GM12878 (cell line): ENCODE measurements at regions not wholly inside any gene's neighbourhood (a gene's known extent, or its start where the extent isn't known, plus 50 kb on each side); places are given as distances from the start of the nearest gene placed in this dataset.

Experiments
- ATAC-seq: fragments of 200-7000 bp; cut with Tn5 transposase; 3 replicates; pipeline ENCODE4 v1.9.1; 2020; ENCODE audit warnings: mild to moderate bottlenecking, moderate library complexity
- BruUV-seq: library from RNA; stranded (reverse); fragments of 400-500 nt; replicated peaks from 2 replicates; lab custom pipeline; 2021; lab: Mats Ljungman, UMichigan
- CTCF ChIA-PET: fragments of 300-600 bp; sonication (Branson Sonifier 250); formaldehyde crosslinking; extraction: SDS; loops from one replicate; lab custom pipeline; 2021; ENCODE audit warnings: inconsistent platforms; lab: Yijun Ruan, JAX
- POLR2A ChIA-PET: fragments of 350-600 bp; formaldehyde crosslinking; extraction: SDS; loops from one replicate; lab custom pipeline; 2021; ENCODE audit warnings: inconsistent platforms; lab: Charles Lee
- RAD21 ChIA-PET: fragments of 300-600 bp; sonication (Branson Sonifier 250); formaldehyde crosslinking; loops from one replicate; lab custom pipeline; 2023; ENCODE audit warnings: antibody characterized with exemption; ENCODE audit not compliant: unreplicated experiment; lab: Charles Lee
- SMC1A ChIA-PET: fragments of 300-600 bp; sonication (Branson Sonifier 250); formaldehyde crosslinking; loops from one replicate; lab custom pipeline; 2023; ENCODE audit not compliant: unreplicated experiment, uncharacterized antibody; lab: Charles Lee
- DNase-seq: peaks from one replicate; pipeline ENCODE4 v3.0.0-alpha.2; 2011; ENCODE audit warnings: low read depth, low spot score
- FAIRE-seq: peaks from 3 replicates; lab custom pipeline; 2011; peaks lifted over from hg19 to GRCh38; lab: Jason Lieb, UNC
- H2AFZ ChIP-seq: 2 replicates; pipeline ENCODE4 v1.6.0; 2011; ENCODE audit warnings: low read depth, low read length, control low read depth; ENCODE audit not compliant: control insufficient read depth
- H3K27ac ChIP-seq: 2 replicates; pipeline ENCODE4 v1.5.1; 2011; ENCODE audit warnings: control low read depth; ENCODE audit not compliant: control insufficient read depth, insufficient read depth
- H3K27me3 ChIP-seq, 2 experiments: replicated peaks in 1 of 2; 2 replicates each; pipeline versions ENCODE4 v1.6.0 to v1.6.1; 2011; ENCODE audit warnings: low read length in 1 of 2; ENCODE audit not compliant: control insufficient read depth in 2 of 2, insufficient read depth in 2 of 2
- H3K36me3 ChIP-seq, 2 experiments: 2 replicates each; pipeline ENCODE4 v1.5.1; 2011; ENCODE audit warnings: low read length in 1 of 2; ENCODE audit not compliant: control insufficient read depth in 2 of 2, insufficient read depth in 2 of 2
- H3K4me1 ChIP-seq: 2 replicates; pipeline ENCODE4 v1.6.1; 2011; ENCODE audit warnings: mild to moderate bottlenecking, low read length, moderate library complexity, mixed read lengths; ENCODE audit not compliant: control insufficient read depth, insufficient read depth
- H3K4me2 ChIP-seq: 2 replicates; pipeline ENCODE4 v1.6.0; 2011; ENCODE audit warnings: control low read depth; ENCODE audit not compliant: control insufficient read depth, insufficient read depth
- H3K4me3 ChIP-seq: fragments of 200-600 bp; sonication (generic); 2 replicates; pipeline ENCODE4 v1.5.1; 2016
- H3K79me2 ChIP-seq: 2 replicates; pipeline ENCODE4 v1.6.0; 2011; ENCODE audit warnings: low read length; ENCODE audit not compliant: control insufficient read depth, insufficient read depth
- H3K9ac ChIP-seq: 2 replicates; pipeline ENCODE4 v1.8.0; 2011; ENCODE audit warnings: low read length, control low read depth, mixed read lengths; ENCODE audit not compliant: control insufficient read depth, insufficient read depth
- H3K9me3 ChIP-seq: replicated peaks from 3 replicates; pipeline ENCODE4 v1.5.1; 2011; ENCODE audit warnings: mild to moderate bottlenecking, low read length; ENCODE audit not compliant: control insufficient read depth, insufficient read depth
- H4K20me1 ChIP-seq: 2 replicates; pipeline ENCODE4 v1.6.0; 2011; ENCODE audit not compliant: control insufficient read depth, insufficient read depth
- EED ChIP-seq: sonication (generic); IDR thresholded peaks from 2 replicates; pipeline ENCODE4 v1.6.1; 2016; ENCODE audit warnings: antibody characterized with exemption, low read depth
- FOS ChIP-seq: IDR thresholded peaks from 3 replicates; pipeline ENCODE4 v1.6.1; 2011; ENCODE audit warnings: borderline replicate concordance; ENCODE audit not compliant: insufficient read length; ENCODE audit errors: extremely low read depth
- IRF4 ChIP-seq: IDR thresholded peaks from 2 replicates; pipeline ENCODE4 v1.6.1; 2011; ENCODE audit warnings: low read depth, low read length
- JUNB ChIP-seq: IDR thresholded peaks from 2 replicates; pipeline ENCODE4 v1.6.1; 2016; ENCODE audit warnings: antibody characterized with exemption, mild to moderate bottlenecking
- MYC ChIP-seq: IDR thresholded peaks from 2 replicates; pipeline ENCODE4 v1.6.1; 2011; ENCODE audit warnings: mild to moderate bottlenecking, low read length, moderate library complexity, inconsistent platforms; ENCODE audit not compliant: insufficient read depth, insufficient replicate concordance, insufficient read length, severe bottlenecking
- RAD21 ChIP-seq: IDR thresholded peaks from 2 replicates; pipeline ENCODE4 v1.6.1; 2011; ENCODE audit warnings: mild to moderate bottlenecking, low read depth, low read length, moderate library complexity; ENCODE audit not compliant: insufficient read depth
- RBBP5 ChIP-seq: fragments of 200-600 bp; sonication (generic); conservative IDR thresholded peaks from 2 replicates; pipeline ENCODE4 v1.6.1; 2016
- SP1 ChIP-seq: IDR thresholded peaks from one replicate; pipeline ENCODE4 v1.6.1; 2011; ENCODE audit warnings: low read depth, low read length
- SREBF1 ChIP-seq: IDR thresholded peaks from 2 replicates; pipeline ENCODE4 v1.6.1; 2012; ENCODE audit warnings: mild to moderate bottlenecking, low read length
- SUZ12 ChIP-seq: fragments of 200-600 bp; sonication (generic); IDR thresholded peaks from one replicate; pipeline ENCODE4 v1.6.1; 2018; ENCODE audit warnings: antibody characterized with exemption, mild to moderate bottlenecking; ENCODE audit not compliant: unreplicated experiment
- ZBED1 ChIP-seq: IDR thresholded peaks from 2 replicates; pipeline ENCODE4 v1.6.1; 2016; ENCODE audit warnings: borderline replicate concordance
- ZNF622 ChIP-seq: fragments of 450-650 bp; IDR thresholded peaks from 2 replicates; pipeline ENCODE4 v1.6.1; 2017; ENCODE audit warnings: mild to moderate bottlenecking, inconsistent platforms
- WGBS: methylation state at CpG from one replicate; pipeline ENCODE4 v1.1.6; 2016; ENCODE audit warnings: low lambda C conversion rate; ENCODE audit not compliant: insufficient replicate concordance, insufficient coverage; ENCODE audit errors: missing lambda C conversion rate; 5-methylcytosine and 5-hydroxymethylcytosine counted together
- in situ Hi-C: fragments of 300-500 bp; cut with MboI; formaldehyde crosslinking; loops from 9 replicates; pipeline ENCODE4 v1.14.3; 2018; ENCODE audit warnings: mixed read lengths
- intact Hi-C: fragments of 100-400 bp; cut with micrococcal nuclease; formaldehyde crosslinking; loops from one replicate; pipeline ENCODE4 v1.14.2; 2022; ENCODE audit not compliant: unreplicated experiment
- TF ChIP-seq, protein P1 (sequence below): IDR thresholded peaks from 2 replicates; pipeline ENCODE4 v1.6.1; 2011; ENCODE audit warnings: low read depth, low read length, improper control_type of control experiment, borderline replicate concordance
- TF ChIP-seq, protein P2 (sequence below): IDR thresholded peaks from 2 replicates; pipeline ENCODE4 v1.6.1; 2012; ENCODE audit warnings: low read depth, low read length, improper control_type of control experiment

DNA sequence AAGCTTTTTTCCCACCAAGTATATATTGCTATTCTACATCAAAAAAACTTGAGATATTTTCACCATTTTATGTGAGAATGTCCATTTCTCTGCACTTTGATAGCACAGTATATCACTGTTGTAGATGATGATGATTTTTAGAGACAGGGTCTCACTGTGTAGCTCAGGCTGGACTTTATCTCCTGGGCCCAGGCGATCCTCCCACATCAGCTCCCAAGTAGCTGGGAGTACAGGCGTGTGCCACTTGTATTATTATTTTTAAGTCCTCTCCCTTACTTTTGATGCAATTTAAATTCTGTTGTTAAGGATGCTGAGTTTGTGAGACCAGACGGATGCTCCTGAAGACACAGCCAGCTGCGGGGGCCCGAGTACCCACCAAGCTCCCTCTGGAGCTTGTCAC lies 326.8 kb downstream of the QKI start (continued):
- TF ChIP-seq SP1 (no peak), ZNF622 (no peak), SUZ12 (no peak)

DNA sequence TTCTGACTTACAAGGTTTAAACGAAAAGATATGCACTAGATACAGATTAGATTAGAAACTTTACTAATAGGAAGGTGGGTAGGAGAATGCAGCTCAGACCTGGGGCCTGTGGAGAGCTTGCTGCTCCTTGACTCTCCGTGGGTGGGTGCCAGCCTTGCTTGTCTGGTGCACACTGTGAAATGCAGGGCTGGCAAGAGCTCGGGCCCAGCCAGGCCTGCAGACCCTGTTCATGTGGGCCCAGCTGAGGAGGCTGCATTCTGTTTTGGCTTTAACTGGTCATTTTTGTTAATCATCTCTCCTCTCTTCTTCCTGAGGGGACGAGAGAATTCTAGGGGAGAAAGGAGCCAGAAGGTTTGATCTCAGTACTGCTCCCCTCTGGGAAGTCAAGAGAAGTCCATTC lies 325.4 kb downstream of the QKI start:
- CTCF ChIA-PET: no interaction called here
- intact Hi-C loops: no loop called here

DNA sequence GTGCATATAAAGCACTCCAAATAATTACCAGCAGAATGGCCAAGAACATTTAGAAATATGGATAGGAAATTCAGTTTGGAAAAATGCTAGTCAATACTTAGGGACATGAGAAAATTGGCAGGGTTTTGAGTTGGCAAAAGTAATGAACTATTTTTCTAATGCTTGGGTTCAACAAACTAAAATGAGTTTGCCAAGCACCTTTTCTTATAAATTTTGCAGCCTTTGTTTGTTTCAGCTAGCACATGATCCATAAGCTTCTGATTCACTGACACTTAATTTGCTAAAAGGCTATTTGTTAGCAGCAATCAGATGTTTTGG lies 324.8 kb downstream of the QKI start:
- no TSS peak for BruUV-seq
- peaks cover 1% of the 10 kb centered on the region; the same call in 2 of the 3 replicates for H3K9me3 ChIP-seq

More for the DNA sequence above, 325.4 kb downstream of the QKI start:
- Histone ChIP-seq H3K27ac (no peak overlapping the region), H3K36me3 (no peaks in the 10 kb centered on the region), H4K20me1 (no peaks in the 10 kb centered on the region), H3K9ac (no peak overlapping the region), H3K27me3 (no peaks in the 10 kb centered on the region), H3K4me1 (peaks cover 12% of the 10 kb centered on the region), H3K4me2 (no peak overlapping the region), H3K9me3 (peaks cover 1% of the 10 kb centered on the region; the same call in 2 of the 3 replicates), H2AFZ (no peak overlapping the region), H3K79me2 (no peaks in the 10 kb centered on the region), H3K4me3 (no peak overlapping the region)
- DNase-seq (no peak), FAIRE-seq (no peak), ATAC-seq (no peak)
- TF ChIP-seq RAD21: no peak
- TF ChIP-seq JUNB: no peak
- TF ChIP-seq, protein P1, sequence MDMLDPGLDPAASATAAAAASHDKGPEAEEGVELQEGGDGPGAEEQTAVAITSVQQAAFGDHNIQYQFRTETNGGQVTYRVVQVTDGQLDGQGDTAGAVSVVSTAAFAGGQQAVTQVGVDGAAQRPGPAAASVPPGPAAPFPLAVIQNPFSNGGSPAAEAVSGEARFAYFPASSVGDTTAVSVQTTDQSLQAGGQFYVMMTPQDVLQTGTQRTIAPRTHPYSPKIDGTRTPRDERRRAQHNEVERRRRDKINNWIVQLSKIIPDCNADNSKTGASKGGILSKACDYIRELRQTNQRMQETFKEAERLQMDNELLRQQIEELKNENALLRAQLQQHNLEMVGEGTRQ: no peak
- TF ChIP-seq MYC: no peak
- no peak for TF ChIP-seq FOS
- 72% methylated on average over 4 of the region's 4 CpGs for WGBS
- in situ Hi-C loops: no loop called here
- ChIA-PET SMC1A (no interaction called here), RAD21 (no interaction called here), POLR2A (no interaction called here)
- no TSS peak for BruUV-seq

More for the DNA sequence above, 324.8 kb downstream of the QKI start:
- Histone ChIP-seq H3K27ac (no peak overlapping the region), H3K36me3 (no peaks in the 10 kb centered on the region), H3K4me1 (peaks cover 12% of the 10 kb centered on the region), H2AFZ (no peak overlapping the region), H3K9ac (no peak overlapping the region), H3K4me2 (no peak overlapping the region), H3K27me3 (no peaks in the 10 kb centered on the region), H3K4me3 (no peak overlapping the region), H3K79me2 (no peaks in the 10 kb centered on the region), H4K20me1 (no peaks in the 10 kb centered on the region)
- ChIA-PET CTCF (no interaction called here), POLR2A (no interaction called here), RAD21 (no interaction called here), SMC1A (no interaction called here)
- DNase-seq: no peak
- no peak for FAIRE-seq
- ATAC-seq: no peak
- intact Hi-C loops: no loop called here
- in situ Hi-C loops: no loop called here
- TF ChIP-seq RBBP5 (no peak), ZBED1 (no peak), IRF4 (no peak), EED (no peak), SREBF1 (no peak)
- TF ChIP-seq, protein P2, sequence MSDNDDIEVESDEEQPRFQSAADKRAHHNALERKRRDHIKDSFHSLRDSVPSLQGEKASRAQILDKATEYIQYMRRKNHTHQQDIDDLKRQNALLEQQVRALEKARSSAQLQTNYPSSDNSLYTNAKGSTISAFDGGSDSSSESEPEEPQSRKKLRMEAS: no peak
- TF ChIP-seq, all 136 proteins: peak for 0
